ENCODE measurements at regions not wholly inside any gene's neighbourhood (a gene's known extent, or its start where the extent isn't known, plus 50 kb on each side); places are given as distances from the start of the nearest gene placed in this dataset.

- Mint-ChIP-seq H3K27ac (no peak overlapping the region), H3K36me3 (ENCODE audit: low read depth) (no peaks in the 10 kb centered on the region), H3K4me1 (ENCODE audit: low read depth) (no peaks in the 10 kb centered on the region), H3K9me3 (peaks cover 21% of the 10 kb centered on the region), H3K27me3 (ENCODE audit: insufficient read depth) (no peaks in the 10 kb centered on the region; the same call in 1 of the 2 replicates), H3K4me3 (no peak overlapping the region)
- TF ChIP-seq CTCF (IDR thresholded peaks at IDR 0.05): no peak
- DNase-seq: no peak
These were observed 268.3 kb downstream of the PDHA2 start for GRCh38 chr4:96108146-96108545.

- Mint-ChIP-seq H3K4me3 (no peak overlapping the region), H3K36me3 (ENCODE audit: low read depth) (0 out of 2 replicates have a peak, but pooled peaks cover 5% of the 10 kb centered on the region), H3K27me3 (ENCODE audit: insufficient read depth) (peaks cover 2% of the 10 kb centered on the region), H3K9me3 (peaks cover 50% of the 10 kb centered on the region), H3K27ac (no peak overlapping the region), H3K4me1 (ENCODE audit: low read depth) (no peaks in the 10 kb centered on the region)
- no peak for TF ChIP-seq CTCF (IDR thresholded peaks at IDR 0.05)
- no peak for DNase-seq
These were observed 272.7 kb downstream of the PDHA2 start for GRCh38 chr4:96112631-96113030.

DNA sequence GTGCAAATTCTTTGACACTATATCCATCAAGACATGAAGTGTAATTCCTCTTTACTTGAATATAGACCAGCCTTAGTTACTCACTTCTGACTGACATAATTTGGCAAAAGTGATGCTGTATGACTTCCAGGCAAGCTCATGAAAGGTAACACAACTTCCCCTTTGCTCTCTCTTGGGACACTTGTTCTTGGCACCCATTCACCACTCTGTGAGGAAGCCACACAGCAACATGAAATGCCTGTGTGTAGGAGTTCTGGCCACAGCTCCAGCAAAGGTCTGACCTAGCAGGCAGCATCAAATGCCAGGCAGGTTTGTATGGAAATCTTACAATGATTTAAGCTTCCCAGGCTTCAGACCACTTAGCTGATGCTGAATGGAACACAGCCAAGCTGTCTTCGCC is 280.3 kb downstream of the PDHA2 start:
- no peak for DNase-seq

DNA sequence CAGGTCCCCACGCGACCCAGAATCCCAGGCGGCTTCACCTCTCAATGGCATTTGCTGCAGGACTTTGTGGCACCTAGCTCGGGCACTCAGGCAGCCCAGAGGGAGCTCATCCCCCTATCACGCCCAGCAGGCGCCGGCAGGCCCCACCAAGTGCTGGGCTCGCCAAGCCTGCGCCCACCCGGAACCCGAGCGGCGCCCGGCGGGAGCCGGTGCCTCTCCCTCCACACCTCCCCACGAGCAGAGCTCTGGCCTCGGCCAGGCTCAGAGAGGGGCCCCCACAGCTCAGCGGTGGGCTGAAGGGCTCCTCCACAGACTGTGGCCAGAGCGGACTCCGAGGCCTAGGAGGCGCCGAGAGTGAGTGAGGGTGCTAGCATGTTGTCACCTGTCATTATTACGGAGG is 286.3 kb downstream of the PDHA2 start:
- Mint-ChIP-seq H3K27ac (no peak overlapping the region), H3K9me3 (peaks cover 37% of the 10 kb centered on the region), H3K27me3 (ENCODE audit: insufficient read depth) (peaks cover 3% of the 10 kb centered on the region; the same call in 1 of the 2 replicates), H3K36me3 (ENCODE audit: low read depth) (peaks cover 6% of the 10 kb centered on the region; the same call in 1 of the 2 replicates), H3K4me1 (ENCODE audit: low read depth) (no peaks in the 10 kb centered on the region), H3K4me3 (no peak overlapping the region)
- DNase-seq: no peak
- TF ChIP-seq CTCF (IDR thresholded peaks at IDR 0.05): no peak

More for the DNA sequence above, 280.3 kb downstream of the PDHA2 start:
- TF ChIP-seq CTCF (IDR thresholded peaks at IDR 0.05): no peak
- peaks cover 4% of the 10 kb centered on the region for H3K27me3 Mint-ChIP-seq (ENCODE audit: insufficient read depth)
- H3K4me1 Mint-ChIP-seq (ENCODE audit: low read depth): no peaks in the 10 kb centered on the region
- peaks cover 51% of the 10 kb centered on the region for H3K9me3 Mint-ChIP-seq
- H3K4me3 Mint-ChIP-seq: no peak overlapping the region
- H3K27ac Mint-ChIP-seq: no peak overlapping the region
- H3K36me3 Mint-ChIP-seq (ENCODE audit: low read depth): peaks cover 4% of the 10 kb centered on the region; the same call in 1 of the 2 replicates

DNA sequence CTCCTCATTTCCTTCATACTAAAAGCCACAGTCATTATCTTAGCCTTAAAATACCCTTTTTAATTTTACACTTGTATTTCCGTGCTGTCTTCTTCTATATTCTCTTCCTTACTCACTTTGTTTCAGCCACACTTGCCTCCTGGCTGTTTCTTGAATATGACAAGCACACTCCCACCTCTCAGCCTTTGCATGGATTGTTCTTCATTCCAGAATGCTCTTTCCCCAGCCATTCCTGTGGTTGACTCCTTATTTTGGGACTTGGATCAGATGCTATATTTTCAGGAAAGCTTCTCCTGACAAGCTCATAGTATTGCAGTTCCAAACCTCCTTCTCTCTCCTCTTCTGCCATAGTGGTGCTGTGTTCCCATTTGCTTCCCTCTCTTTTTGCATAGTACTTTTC is 291.3 kb downstream of the PDHA2 start:
- Mint-ChIP-seq H3K9me3 (peaks cover 32% of the 10 kb centered on the region), H3K36me3 (ENCODE audit: low read depth) (no peaks in the 10 kb centered on the region), H3K27ac (no peak overlapping the region), H3K4me1 (ENCODE audit: low read depth) (no peaks in the 10 kb centered on the region), H3K27me3 (ENCODE audit: insufficient read depth) (no peaks in the 10 kb centered on the region), H3K4me3 (no peak overlapping the region)
- no peak for TF ChIP-seq CTCF (IDR thresholded peaks at IDR 0.05)
- DNase-seq: no peak

- H3K9me3 Mint-ChIP-seq: peaks cover 37% of the 10 kb centered on the region
- TF ChIP-seq CTCF (IDR thresholded peaks at IDR 0.05): no peak
- no peak for DNase-seq
- no peak overlapping the region for H3K27ac Mint-ChIP-seq
- H3K4me1 Mint-ChIP-seq (ENCODE audit: low read depth): no peaks in the 10 kb centered on the region
- no peak overlapping the region for H3K4me3 Mint-ChIP-seq
- no peaks in the 10 kb centered on the region for H3K27me3 Mint-ChIP-seq (ENCODE audit: insufficient read depth)
- H3K36me3 Mint-ChIP-seq (ENCODE audit: low read depth): no peaks in the 10 kb centered on the region
These were observed 294.9 kb downstream of the PDHA2 start for GRCh38 chr4:96134806-96135205.
